Gastrocnemius medialis (tissue), 4 donors: ENCODE measurements at regions not wholly inside any gene's neighbourhood (a gene's known extent, or its start where the extent isn't known, plus 50 kb on each side); places are given as distances from the start of the nearest gene placed in this dataset.

ENCODE experiments used
- CTCF ChIP-seq, 5 experiments: fragments of 450-650 bp in 3 of 5; fragments of 200-600 bp in 2 of 5; sonication (generic) in 2 of 5; IDR thresholded peaks in 4 of 5; conservative IDR thresholded peaks in 1 of 5; 1 replicate in 4 of 5; 2 replicates in 1 of 5; pipeline ENCODE4 v1.5.1; 2016 to 2019; ENCODE audit warnings: antibody characterized with exemption in 5 of 5, mild to moderate bottlenecking in 3 of 5, moderate library complexity in 3 of 5
- POLR2A ChIP-seq, 2 donors: fragments of 450-650 bp; IDR thresholded peaks; one replicate each; pipeline ENCODE4 v1.6.1; 2017; ENCODE audit warnings: antibody characterized with exemption in 2 of 2, mild to moderate bottlenecking in 2 of 2, moderate library complexity in 2 of 2

GRCh38 chr6:113363048-113363798 is 493.9 kb upstream of the MARCKS start:
- TF ChIP-seq CTCF (IDR thresholded peaks at IDR 0.05 in 4 of 5, conservative IDR thresholded peaks at IDR 0.05 in 1 of 5) (no peak), POLR2A (IDR thresholded peaks at IDR 0.05) (no peak)
